GDM1 (cell line): ENCODE measurements at regions not wholly inside any gene's neighbourhood (a gene's known extent, or its start where the extent isn't known, plus 50 kb on each side); places are given as distances from the start of the nearest gene placed in this dataset.
"Not testable (repeated sequence)": the region's sequence is repeated elsewhere in the genome, so short reads cannot be mapped to it uniquely, and the experiment has no call there.

Experiments
- DNase-seq: peaks from one replicate; lab custom pipeline; 2025; lab: John Stamatoyannopoulos, UW

GRCh38 chr3:177249203-177249602 lies 51.9 kb upstream of the TBL1XR1 start:
- DNase-seq: no peak

- DNase-seq: no peak
Observed at GRCh38 chr3:177250151-177250550, 52.9 kb upstream of the TBL1XR1 start.

DNA sequence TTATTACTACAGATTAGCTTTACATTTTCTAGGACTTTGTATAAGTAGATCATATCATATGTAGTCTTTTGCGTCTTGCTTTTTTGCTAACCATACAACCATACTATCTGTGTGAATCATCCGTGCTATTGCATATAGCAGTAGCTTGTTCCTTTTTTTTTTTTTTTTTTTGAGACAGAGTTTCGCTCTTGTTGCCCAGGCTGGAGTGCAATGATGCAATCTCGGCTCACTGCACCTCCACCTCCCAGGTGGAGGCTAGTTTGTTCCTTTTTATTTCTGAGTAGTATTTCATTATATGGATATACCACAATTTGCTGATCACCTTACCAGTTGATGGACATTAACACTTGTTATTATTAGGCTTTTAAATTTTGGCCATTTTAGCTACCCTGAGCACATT lies 54.5 kb upstream of the TBL1XR1 start:
- no peak for DNase-seq

GRCh38 chr3:177257006-177257405 lies 59.7 kb upstream of the TBL1XR1 start:
- no peak for DNase-seq

DNA sequence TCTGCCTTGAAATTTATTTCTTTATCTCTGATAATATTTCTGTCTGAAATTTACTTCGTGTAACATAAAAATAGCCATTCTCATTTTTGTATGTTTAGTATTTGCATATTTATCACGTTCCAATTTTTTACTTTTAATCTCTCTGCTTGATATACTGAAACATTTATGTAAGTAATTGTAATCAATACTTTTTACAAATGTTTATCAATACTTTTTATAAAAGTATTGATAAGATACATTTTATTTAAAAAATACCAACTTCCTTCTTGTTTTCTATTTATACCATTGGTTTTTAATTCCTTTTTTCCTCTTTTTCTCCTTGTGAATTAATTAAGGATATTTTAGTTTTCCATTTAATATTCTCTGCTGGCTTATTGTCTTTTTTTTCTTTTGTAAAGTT lies 60.3 kb upstream of the TBL1XR1 start:
- no peak for DNase-seq

DNA sequence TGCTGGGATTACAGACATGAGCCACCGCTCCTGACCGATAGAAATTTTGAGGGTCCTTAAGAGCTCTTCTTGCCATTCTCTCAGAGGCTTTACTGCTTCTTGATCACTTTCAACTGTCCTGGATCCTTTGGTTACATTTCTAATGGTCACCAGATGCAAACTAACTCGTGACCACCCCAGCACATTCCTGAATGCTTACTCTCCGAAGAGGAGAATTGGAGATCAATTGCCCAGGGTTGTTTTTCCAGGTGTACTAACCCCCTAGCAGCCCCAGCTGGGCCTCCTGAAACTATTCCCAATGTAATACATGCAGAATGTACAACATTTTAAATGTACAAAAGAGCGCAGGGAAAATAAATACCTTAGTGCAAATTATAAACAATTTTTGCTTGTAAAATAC lies 65.1 kb upstream of the TBL1XR1 start:
- no peak for DNase-seq

- peak; percentile 18 for DNase-seq
Observed at GRCh38 chr3:177263615-177264368, 66.5 kb upstream of the TBL1XR1 start.

DNA sequence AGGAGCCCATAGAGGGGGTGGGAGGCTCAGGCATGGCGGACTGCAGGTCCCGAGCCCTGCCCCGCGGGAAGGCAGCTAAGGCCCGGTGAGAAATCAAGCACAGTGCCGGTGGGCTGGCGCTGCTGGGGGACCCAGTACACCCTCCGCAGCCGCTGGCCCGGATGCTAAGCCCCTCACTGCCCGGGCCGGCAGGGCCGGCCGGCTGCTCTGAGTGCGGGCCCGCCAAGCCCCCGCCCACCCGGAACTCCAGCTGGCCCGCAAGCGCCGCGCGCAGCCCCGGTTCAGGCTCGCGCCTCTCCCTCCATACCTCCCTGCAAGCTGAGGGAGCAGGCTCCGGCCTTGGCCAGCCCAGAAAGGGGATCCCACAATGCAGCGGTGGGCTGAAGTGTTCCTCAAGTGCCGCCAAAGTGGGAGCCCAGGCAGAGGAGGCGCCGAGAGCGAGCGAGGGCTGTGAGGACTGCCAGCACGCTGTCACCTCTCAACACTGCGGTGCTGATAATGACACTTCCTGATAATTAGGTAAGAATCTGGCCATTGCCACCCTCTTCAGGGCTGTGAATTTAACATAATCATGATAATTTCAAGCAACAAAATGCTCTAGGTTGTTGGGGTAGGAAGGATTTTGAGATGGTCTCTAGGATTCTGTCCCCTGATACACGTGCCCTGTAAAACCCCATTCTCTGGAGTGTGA lies 74.7 kb upstream of the TBL1XR1 start:
- not testable (repeated sequence) for DNase-seq

DNA sequence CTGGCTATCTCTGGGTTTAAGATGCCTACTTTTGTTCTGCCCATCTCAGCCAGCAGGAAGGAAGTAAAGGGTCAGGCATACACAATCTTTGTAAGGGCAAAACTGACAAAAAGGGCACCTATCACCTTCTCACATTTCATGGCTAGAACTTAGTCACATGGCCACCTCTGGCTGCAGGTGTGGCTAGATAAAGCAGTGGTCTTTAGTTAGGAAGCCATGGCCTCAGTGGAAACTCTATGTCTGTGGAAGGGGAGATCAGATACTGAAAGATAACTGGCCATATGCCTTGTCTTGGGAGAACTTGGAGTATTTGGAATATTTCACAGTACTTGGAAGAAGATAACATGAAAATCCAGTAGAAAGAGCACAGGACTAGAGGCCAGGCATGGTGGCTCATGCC lies 80.7 kb upstream of the TBL1XR1 start:
- no peak for DNase-seq

DNA sequence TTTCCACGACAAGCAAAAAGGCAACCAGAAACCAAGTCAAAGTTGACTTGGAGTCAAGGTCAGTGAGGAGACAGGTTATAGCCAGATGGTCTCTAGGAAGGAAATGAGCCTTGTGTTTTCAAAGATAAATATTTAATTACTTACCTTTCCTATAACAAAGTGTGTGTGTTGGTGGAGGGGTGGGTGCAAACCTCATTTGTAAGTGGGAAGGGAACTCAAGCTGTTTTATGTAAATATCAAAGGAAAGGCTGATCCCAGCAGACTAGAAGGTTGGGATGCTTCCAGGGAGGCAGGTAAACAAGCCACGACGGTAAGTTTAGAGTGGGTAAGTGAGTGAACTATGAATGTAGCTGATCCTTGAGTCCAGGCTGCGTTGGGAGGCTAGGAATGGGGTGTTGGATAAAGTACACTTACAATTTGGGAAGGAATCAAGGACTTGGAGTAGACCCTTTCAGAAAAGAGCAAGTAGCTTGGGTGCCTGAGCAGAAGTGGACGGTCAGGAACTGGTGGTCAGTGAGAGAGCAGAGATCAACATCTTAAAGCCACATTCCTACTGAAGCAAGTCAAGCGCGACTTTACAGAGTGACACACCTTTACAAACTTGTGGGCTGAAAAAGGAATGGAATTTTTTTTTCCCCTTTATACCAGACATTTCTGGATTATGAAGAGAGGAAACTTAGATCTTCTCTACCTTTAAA lies 82.0 kb upstream of the TBL1XR1 start:
- no peak for DNase-seq

GRCh38 chr3:177281292-177282118 lies 84.2 kb upstream of the TBL1XR1 start:
- no peak for DNase-seq

DNA sequence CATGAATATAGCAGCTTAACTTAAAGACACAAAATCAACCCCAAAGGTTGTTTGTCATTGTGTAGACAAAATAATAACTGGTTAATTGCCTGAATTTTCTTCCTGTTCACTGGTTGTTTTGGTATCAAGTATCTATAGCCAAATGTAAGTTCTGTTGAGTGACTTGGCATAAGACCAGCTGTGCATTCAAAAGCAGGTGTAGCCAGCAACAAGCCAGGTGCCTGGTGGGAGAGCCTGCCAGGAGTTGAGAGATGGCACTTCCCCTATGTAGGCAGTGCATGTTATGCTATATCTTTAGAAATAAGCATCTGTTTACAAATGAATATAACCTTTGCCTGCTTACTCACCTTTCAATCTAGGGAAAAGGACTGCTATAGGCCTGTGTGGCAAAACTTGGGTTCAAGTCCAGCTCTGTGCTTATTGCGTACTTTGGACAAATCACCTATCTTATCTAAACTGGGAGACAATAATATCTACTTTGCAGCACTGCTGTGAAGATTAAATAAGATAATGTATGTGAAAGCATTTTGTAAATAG lies 84.9 kb upstream of the TBL1XR1 start:
- no peak for DNase-seq

- no peak for DNase-seq
Observed at GRCh38 chr3:177283983-177284382, 86.7 kb upstream of the TBL1XR1 start.

DNA sequence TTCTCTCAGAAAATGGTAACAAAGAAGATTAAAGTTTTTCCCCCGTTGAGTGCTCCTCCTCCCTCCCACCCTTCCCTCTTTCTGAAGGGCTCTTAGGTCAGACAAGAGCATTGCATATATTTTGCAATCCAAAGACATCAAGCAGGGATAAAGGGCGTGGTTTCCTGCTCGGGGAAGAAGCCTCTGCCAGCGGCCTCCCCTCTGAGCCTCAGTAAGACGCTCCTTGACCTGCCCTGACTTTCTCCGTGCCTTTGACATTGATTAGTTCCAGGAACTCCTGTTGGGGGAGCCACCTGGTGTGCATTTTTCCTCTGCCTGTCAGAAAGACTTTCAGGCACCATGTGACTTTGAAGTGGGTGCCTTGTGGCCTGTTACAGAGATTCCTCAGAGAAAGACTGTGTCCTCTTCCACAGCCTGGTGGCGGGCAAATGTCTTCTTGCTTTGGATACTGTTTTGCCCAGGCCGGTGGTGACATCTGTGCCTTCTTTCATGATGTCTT lies 87.2 kb upstream of the TBL1XR1 start:
- no peak for DNase-seq

DNA sequence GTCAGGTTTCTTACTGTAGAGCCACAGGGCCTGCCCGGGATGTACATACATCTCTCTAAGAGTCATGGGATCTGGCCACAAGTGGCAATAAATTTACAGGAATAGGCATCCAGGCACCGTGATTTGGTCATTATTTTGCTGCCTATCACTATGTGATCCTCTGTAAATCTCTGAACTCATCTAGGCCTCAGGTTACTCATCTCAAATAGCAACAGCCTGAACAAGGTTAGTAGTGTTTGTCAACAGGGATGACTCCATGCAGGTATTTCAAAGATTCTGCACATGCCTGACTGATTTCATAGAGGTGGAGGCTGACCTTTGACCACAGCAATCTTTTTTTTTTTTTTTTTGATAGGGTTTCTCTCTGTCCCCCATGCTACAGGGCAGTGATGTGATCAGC lies 88.8 kb upstream of the TBL1XR1 start:
- no peak for DNase-seq

DNA sequence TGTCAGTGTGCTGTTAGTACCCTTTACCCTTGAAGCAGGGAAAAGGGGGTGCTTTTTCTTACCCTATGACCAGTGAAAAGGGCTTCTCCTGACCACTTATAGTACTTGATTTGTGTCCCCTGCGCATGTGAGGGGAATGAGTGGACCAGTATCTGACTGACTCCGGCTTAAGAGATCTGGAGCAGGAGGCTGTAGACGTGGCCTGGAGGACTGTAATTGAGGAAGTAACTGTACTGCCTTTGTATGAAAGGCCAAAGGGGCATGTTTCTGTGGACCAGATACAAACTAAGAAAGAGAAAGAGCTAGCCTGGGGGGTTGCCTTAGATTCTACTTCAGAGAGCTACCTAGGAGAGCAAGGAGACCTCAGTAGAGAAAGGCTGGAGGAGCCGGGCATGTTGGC lies 89.9 kb upstream of the TBL1XR1 start:
- DNase-seq: peak; percentile 13

DNA sequence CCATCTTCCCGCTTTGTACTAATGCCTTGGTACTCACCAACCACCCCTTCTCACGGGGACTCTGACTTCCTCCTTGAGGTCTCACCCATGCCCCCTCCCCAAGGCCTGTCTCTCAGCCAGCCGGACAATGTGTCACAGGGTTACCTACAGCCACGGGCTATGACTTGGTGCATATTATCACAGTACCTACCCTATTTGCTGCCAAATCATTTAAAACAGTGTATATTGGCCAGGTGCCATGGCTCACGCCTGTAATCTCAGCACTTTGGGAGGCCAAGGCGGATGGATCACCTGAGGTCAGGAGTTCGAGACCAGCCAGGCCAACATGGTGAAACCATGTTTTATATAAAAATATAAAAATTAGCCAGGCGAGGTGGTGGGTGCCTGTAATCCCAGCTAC lies 93.4 kb upstream of the TBL1XR1 start:
- no peak for DNase-seq

- DNase-seq: no peak
Observed at GRCh38 chr3:177294221-177294620, 96.9 kb upstream of the TBL1XR1 start.

DNA sequence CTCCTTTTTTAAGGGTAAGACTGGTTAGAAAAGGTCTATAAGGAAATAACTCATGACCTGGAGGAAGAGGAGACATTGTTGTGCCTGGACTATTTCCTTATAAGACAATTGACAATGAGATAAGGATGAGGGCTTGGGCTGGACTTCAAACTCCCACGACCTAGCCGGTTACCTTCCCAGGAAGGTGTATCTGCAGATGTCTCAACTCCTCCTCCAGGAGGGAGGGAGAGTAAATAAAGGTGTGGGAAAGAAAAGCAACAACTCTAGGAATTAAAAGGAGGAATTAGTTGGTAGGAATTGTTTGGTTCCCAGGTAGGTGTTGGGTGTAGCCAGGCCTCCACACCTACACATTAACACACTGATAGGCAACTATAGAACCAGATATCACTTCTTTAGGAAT lies 97.8 kb upstream of the TBL1XR1 start:
- DNase-seq: no peak

- no peak for DNase-seq
Observed at GRCh38 chr3:177299250-177299649, 102.0 kb upstream of the TBL1XR1 start.

DNA sequence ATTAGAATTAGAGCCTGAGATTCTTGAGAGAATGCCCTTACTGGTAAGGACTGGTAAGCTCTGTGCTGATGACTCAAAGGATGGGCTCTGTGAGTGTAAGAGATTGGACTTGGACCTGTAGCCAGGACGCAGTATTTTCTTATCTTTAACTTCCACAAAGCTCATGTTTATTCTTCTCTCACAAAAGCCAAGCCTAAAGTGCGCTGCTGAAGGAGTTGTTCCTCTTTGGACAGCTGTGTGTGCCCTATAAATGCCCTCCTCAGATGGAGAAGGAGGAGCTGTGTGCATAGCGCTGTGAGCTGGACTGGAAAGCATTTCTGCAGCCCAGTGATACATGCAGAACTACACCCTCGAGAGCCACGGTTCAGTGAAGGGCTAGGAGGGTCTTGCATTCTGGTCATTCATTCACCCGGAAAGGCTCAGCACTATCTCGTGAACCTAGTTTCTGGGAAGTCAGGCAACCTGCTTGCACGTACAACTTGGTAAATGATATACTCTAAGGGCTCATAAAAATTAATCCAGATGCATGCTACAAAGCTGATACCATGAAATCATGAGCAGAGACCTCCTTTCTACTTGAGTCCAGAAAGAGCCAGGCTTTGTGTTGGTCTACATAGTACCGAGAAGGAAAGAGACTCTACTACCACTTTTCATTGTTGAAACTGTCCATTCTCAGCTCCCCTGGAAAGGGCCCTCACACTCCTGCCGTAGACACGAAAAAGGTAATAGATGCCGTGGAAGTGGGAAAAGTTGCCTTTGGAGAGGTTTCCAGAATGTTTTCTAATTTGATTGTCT lies 103.0 kb upstream of the TBL1XR1 start:
- DNase-seq: peak; percentile 67
